SK-N-SH (cell line): ENCODE measurements at regions not wholly inside any gene's neighbourhood (a gene's known extent, or its start where the extent isn't known, plus 50 kb on each side); places are given as distances from the start of the nearest gene placed in this dataset.
A peak's percentile ranks its signal among the peaks of the same experiment; 100 is the strongest.

Experiments
- CTCF ChIA-PET: fragments of 300-600, 350-600 bp; formaldehyde crosslinking; extraction: SDS; loops from one replicate; lab custom pipeline; 2021; lab: Yijun Ruan, JAX
- POLR2A ChIA-PET: fragments of 350-600 bp; sonication (Branson Sonifier 250); formaldehyde crosslinking; extraction: SDS; loops from one replicate; lab custom pipeline; 2020; ENCODE audit warnings: antibody characterized with exemption, inconsistent platforms; lab: Yijun Ruan, JAX
- DNase-seq: peaks from one replicate; pipeline ENCODE4 v3.0.0; 2012
- H2AFZ ChIP-seq: fragments of 200-600 bp; sonication (generic); 2 replicates; pipeline ENCODE4 v1.8.1; 2016; ENCODE audit warnings: antibody characterized with exemption, mild to moderate bottlenecking, low read depth
- H3F3A ChIP-seq: fragments of 200-600 bp; sonication (generic); replicated peaks from 2 replicates; pipeline ENCODE3; 2016; ENCODE audit warnings: antibody characterized with exemption, mild to moderate bottlenecking; ENCODE audit not compliant: insufficient read depth
- H3K27ac ChIP-seq, 2 experiments: fragments of 200-500 bp in 1 of 2; fragments of 200-600 bp in 1 of 2; sonication (Bioruptor generic) in 1 of 2; sonication (generic), shearing (Covaris generic) in 1 of 2; 2 replicates each; pipeline versions ENCODE4 v1.5.1 to v1.6.1; 2014 to 2016; ENCODE audit warnings: low read depth in 2 of 2, inconsistent platforms in 1 of 2, low read length in 1 of 2, mild to moderate bottlenecking in 1 of 2, mixed read lengths in 1 of 2
- H3K27me3 ChIP-seq: fragments of 200-600 bp; sonication (generic), shearing (Covaris generic); 2 replicates; pipeline ENCODE4 v1.6.1; 2016; ENCODE audit warnings: mixed run types; ENCODE audit not compliant: insufficient read depth
- H3K36me3 ChIP-seq, 2 experiments: fragments of 200-500 bp in 1 of 2; fragments of 200-600 bp in 1 of 2; sonication (Bioruptor generic) in 1 of 2; sonication (generic) in 1 of 2; replicated peaks in 1 of 2; 2 replicates each; pipeline versions ENCODE3 to v1.5.1; 2014 to 2016; ENCODE audit warnings: low read length in 1 of 2, mild to moderate bottlenecking in 1 of 2; ENCODE audit not compliant: insufficient read depth in 2 of 2, control insufficient read depth in 1 of 2
- H3K4me1 ChIP-seq, 2 experiments: fragments of 200-500 bp in 1 of 2; fragments of 200-600 bp in 1 of 2; sonication (Bioruptor generic) in 1 of 2; sonication (generic), shearing (Covaris generic) in 1 of 2; 2 replicates each; pipeline versions ENCODE4 v1.5.1 to v1.6.1; 2014 to 2016; ENCODE audit warnings: low read depth in 1 of 2, low read length in 1 of 2, mixed run types in 1 of 2; ENCODE audit not compliant: insufficient read depth in 2 of 2, control insufficient read depth in 1 of 2
- H3K4me2 ChIP-seq: fragments of 200-600 bp; sonication (generic), shearing (Covaris generic); 2 replicates; pipeline ENCODE4 v1.6.1; 2017; ENCODE audit warnings: mixed run types
- H3K4me3 ChIP-seq, 2 experiments: fragments of 200-500 bp in 1 of 2; fragments of 200-600 bp in 1 of 2; sonication (Bioruptor generic) in 1 of 2; sonication (generic), shearing (Covaris generic) in 1 of 2; 2 replicates each; pipeline versions ENCODE4 v1.5.1 to v1.8.1; 2014 to 2016; ENCODE audit warnings: low read depth in 2 of 2, inconsistent platforms in 1 of 2, low read length in 1 of 2, mild to moderate bottlenecking in 1 of 2, mixed read lengths in 1 of 2, moderate library complexity in 1 of 2
- H3K79me2 ChIP-seq: fragments of 200-600 bp; sonication (generic); 2 replicates; pipeline ENCODE4 v1.8.1; 2017; ENCODE audit warnings: mild to moderate bottlenecking; ENCODE audit not compliant: insufficient read depth
- H3K9ac ChIP-seq: fragments of 200-600 bp; sonication (generic); 2 replicates; pipeline ENCODE4 v1.6.1; 2017; ENCODE audit warnings: mixed run types
- H3K9me2 ChIP-seq: fragments of 200-600 bp; sonication (generic); 2 replicates; pipeline ENCODE4 v1.6.1; 2017; ENCODE audit warnings: mixed run types
- H3K9me3 ChIP-seq: fragments of 200-600 bp; sonication (generic); 2 replicates; pipeline ENCODE4 v1.6.1; 2017; ENCODE audit warnings: mixed run types, mild to moderate bottlenecking, moderate library complexity
- H4K20me1 ChIP-seq: fragments of 200-600 bp; sonication (generic); 2 replicates; pipeline ENCODE4 v1.6.1; 2017; ENCODE audit warnings: mild to moderate bottlenecking, mixed run types; ENCODE audit not compliant: insufficient read depth
- EP300 ChIP-seq, 2 experiments: IDR thresholded peaks; 2 replicates each; pipeline versions ENCODE4 v1.4.0 to v1.6.1; 2012; ENCODE audit warnings: borderline replicate concordance in 1 of 2, low read depth in 1 of 2, low read length in 1 of 2
- FOXM1 ChIP-seq: IDR thresholded peaks from 2 replicates; pipeline ENCODE4 v1.4.0; 2012; ENCODE audit warnings: low read depth, mild to moderate bottlenecking
- GATA2 ChIP-seq: sonication (generic); formaldehyde crosslinking; IDR thresholded peaks from 2 replicates; pipeline ENCODE4 v1.5.0; 2020; ENCODE audit warnings: mild to moderate bottlenecking, missing genetic modification reagents
- JUND ChIP-seq: IDR thresholded peaks from 2 replicates; pipeline ENCODE4 v1.4.0; 2012
- MEF2A ChIP-seq: IDR thresholded peaks from 2 replicates; pipeline ENCODE4 v1.4.0; 2012; ENCODE audit warnings: low read depth, borderline replicate concordance
- MXI1 ChIP-seq: IDR thresholded peaks from 2 replicates; pipeline ENCODE4 v1.6.1; 2012; ENCODE audit warnings: mild to moderate bottlenecking, low read depth, low read length, improper control_type of control experiment
- POLR2AphosphoS5 ChIP-seq: IDR thresholded peaks from 2 replicates; pipeline ENCODE4 v1.6.1; 2012; ENCODE audit warnings: low read depth, low read length
- RAD21 ChIP-seq: IDR thresholded peaks from 2 replicates; pipeline ENCODE4 v1.6.1; 2012; ENCODE audit warnings: mild to moderate bottlenecking, low read length
- SIN3A ChIP-seq: IDR thresholded peaks from 2 replicates; pipeline ENCODE4 v1.6.1; 2012; ENCODE audit warnings: low read depth, mild to moderate bottlenecking, low read length, moderate library complexity, borderline replicate concordance
- SMC3 ChIP-seq: IDR thresholded peaks from 2 replicates; pipeline ENCODE4 v1.6.1; 2012; ENCODE audit warnings: low read depth, low read length, improper control_type of control experiment
- WGBS: methylation state at CpG from one replicate; pipeline ENCODE4 v1.1.6; 2017; ENCODE audit warnings: low lambda C conversion rate; 5-methylcytosine and 5-hydroxymethylcytosine counted together
- TF ChIP-seq, protein P1 (sequence below): IDR thresholded peaks from 2 replicates; pipeline ENCODE4 v1.4.0; 2012; ENCODE audit warnings: low read depth, borderline replicate concordance

DNA sequence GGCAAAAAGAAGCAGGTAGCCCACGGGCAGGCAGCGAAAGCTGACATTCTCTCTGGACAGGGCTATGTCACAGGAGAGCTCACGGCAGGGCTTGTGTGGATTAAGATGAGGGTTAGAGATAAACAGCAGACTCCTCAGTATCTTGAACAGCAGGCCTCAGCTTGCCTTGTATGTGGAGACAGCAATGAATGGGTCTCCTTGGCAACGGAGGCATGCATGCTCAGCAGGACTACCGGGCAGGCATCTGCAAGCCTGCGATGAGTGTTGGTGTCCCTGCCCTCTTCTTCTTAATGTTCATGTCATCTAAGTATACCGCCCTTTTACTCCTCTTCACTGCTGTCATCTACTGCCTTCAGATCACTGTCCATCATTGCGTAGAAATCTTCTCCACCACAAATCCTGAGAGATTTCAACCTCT lies 81.9 kb upstream of the C1GALT1 start:
- WGBS: 77% methylated on average over 8 of the region's 8 CpGs
- H4K20me1 ChIP-seq: no peaks in the 10 kb centered on the region
- no peaks in the 10 kb centered on the region for H3K79me2 ChIP-seq
- no peaks in the 10 kb centered on the region for H3K27me3 ChIP-seq
- H3K27ac ChIP-seq: no peak overlapping the region
- no peak overlapping the region for H3K4me3 ChIP-seq
- H3K4me1 ChIP-seq: peaks cover 12 to 13% of the 10 kb centered on the region in 2 experiments; a peak in 3 of 4 replicates
- H3F3A ChIP-seq: no peaks in the 10 kb centered on the region
- H3K9me3 ChIP-seq: no peaks in the 10 kb centered on the region
- peak overlapping the region; percentile 38; the same call in 1 of the 2 replicates for H3K4me2 ChIP-seq
- CTCF ChIA-PET: interaction anchor here (0.6 to 6.2 kb wide), 9 partner anchors 10 to 1195 kb away, joined by 3 to 73 read pairs (median 3); no protein-coding TSS in a partner anchor
- H3K9me2 ChIP-seq: no peaks in the 10 kb centered on the region
- H3K9ac ChIP-seq: no peak overlapping the region
- H3K36me3 ChIP-seq: no peaks in the 10 kb centered on the region
- POLR2A ChIA-PET: no interaction called here
- no peak overlapping the region for H2AFZ ChIP-seq
- TF ChIP-seq RAD21 (no peak), FOXM1 (no peak), JUND (no peak), MXI1 (no peak), GATA2 (CRISPR knock-in tag) (0 out of 2 replicates have a peak, but pooled peaks have one; percentile 26), MEF2A (no peak)
- TF ChIP-seq, protein P1, sequence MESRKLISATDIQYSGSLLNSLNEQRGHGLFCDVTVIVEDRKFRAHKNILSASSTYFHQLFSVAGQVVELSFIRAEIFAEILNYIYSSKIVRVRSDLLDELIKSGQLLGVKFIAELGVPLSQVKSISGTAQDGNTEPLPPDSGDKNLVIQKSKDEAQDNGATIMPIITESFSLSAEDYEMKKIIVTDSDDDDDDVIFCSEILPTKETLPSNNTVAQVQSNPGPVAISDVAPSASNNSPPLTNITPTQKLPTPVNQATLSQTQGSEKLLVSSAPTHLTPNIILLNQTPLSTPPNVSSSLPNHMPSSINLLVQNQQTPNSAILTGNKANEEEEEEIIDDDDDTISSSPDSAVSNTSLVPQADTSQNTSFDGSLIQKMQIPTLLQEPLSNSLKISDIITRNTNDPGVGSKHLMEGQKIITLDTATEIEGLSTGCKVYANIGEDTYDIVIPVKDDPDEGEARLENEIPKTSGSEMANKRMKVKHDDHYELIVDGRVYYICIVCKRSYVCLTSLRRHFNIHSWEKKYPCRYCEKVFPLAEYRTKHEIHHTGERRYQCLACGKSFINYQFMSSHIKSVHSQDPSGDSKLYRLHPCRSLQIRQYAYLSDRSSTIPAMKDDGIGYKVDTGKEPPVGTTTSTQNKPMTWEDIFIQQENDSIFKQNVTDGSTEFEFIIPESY: no peak
- DNase-seq: no peak

DNA sequence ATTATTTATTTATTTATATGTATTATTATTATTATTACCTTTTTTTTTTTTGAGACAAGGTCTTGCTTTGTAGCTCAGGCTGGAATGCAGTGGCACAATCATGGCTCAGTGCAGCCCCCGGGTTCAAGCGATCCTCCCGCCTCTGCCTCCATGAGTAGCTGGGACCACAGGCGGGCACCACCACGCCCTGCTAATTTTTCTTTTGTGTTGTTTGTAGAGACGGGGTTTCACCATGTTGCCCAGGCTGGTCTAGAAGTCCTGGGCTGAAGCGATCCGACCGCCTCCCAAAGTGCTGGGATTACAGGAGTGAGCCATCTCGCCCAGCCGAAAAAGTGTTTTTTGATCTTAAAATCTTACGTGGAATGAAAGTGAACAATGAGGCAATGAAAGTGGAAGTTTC lies 79.4 kb upstream of the C1GALT1 start:
- H3F3A ChIP-seq: no peaks in the 10 kb centered on the region
- no peak overlapping the region for H3K4me3 ChIP-seq
- H3K36me3 ChIP-seq: no peaks in the 10 kb centered on the region
- H3K9me3 ChIP-seq: no peaks in the 10 kb centered on the region
- CTCF ChIA-PET: interaction anchor here (0.7 to 6.2 kb wide), 65 partner anchors 10 to 1193 kb away, joined by 3 to 73 read pairs (median 4); partner anchors contain the start of genes C1GALT1 and COL28A1
- WGBS: 71% methylated on average over 12 of the region's 12 CpGs
- H3K27ac ChIP-seq: no peak overlapping the region
- POLR2A ChIA-PET: no interaction called here
- no peaks in the 10 kb centered on the region for H3K79me2 ChIP-seq
- H3K4me1 ChIP-seq: peaks cover 12 to 13% of the 10 kb centered on the region in 2 experiments; a peak in 3 of 4 replicates
- H3K9ac ChIP-seq: no peak overlapping the region
- no peak overlapping the region for H3K4me2 ChIP-seq
- TF ChIP-seq SMC3: no peak
- no peak for TF ChIP-seq GATA2 (CRISPR knock-in tag)
- TF ChIP-seq MXI1: no peak
- TF ChIP-seq JUND: no peak
- TF ChIP-seq POLR2AphosphoS5: no peak
- no peak for TF ChIP-seq FOXM1
- no peak for TF ChIP-seq EP300 (IDR thresholded peaks at IDR 0.05; ENCODE audit: borderline replicate concordance in 1 of 2, low read depth in 1 of 2, low read length in 1 of 2)
- no peak for TF ChIP-seq SIN3A
- TF ChIP-seq, all 33 proteins: peak for 0
- DNase-seq: no peak
- Histone ChIP-seq H3K9me2 (no peaks in the 10 kb centered on the region), H2AFZ (peak overlapping the region; percentile 38; the same call in 1 of the 2 replicates), H3K27me3 (no peaks in the 10 kb centered on the region), H4K20me1 (no peaks in the 10 kb centered on the region)
